Bronchial epithelial cell (primary cell): ENCODE measurements at regions not wholly inside any gene's neighbourhood (a gene's known extent, or its start where the extent isn't known, plus 50 kb on each side); places are given as distances from the start of the nearest gene placed in this dataset.

ENCODE experiments used
- DNase-seq: peaks from one replicate; pipeline ENCODE4 v3.0.0-alpha.2; 2010; ENCODE audit warnings: low read depth
- FAIRE-seq: peaks from 2 replicates; lab custom pipeline; 2011; peaks lifted over from hg19 to GRCh38; lab: Jason Lieb, UNC
- H3K27me3 ChIP-seq: 2 replicates; pipeline ENCODE4 v1.5.1; 2011; ENCODE audit warnings: low read length; ENCODE audit not compliant: control insufficient read depth, insufficient read depth
- H3K36me3 ChIP-seq: 2 replicates; pipeline ENCODE4 v1.5.1; 2011; ENCODE audit warnings: low read length; ENCODE audit not compliant: control insufficient read depth, insufficient read depth
- H3K4me3 ChIP-seq: 2 replicates; pipeline ENCODE4 v1.5.1; 2011; ENCODE audit warnings: mild to moderate bottlenecking, low read depth, low read length, control low read depth
- CTCF ChIP-seq: IDR thresholded peaks from 2 replicates; pipeline ENCODE4 v1.5.1; 2011; ENCODE audit warnings: mild to moderate bottlenecking, moderate library complexity, low read length, control low read depth, inconsistent platforms; ENCODE audit not compliant: insufficient read depth, severe bottlenecking

GRCh38 chr12:67456431-67456901 is 187.3 kb downstream of the CAND1 start:
- FAIRE-seq: no peak
- Histone ChIP-seq H3K27me3 (no peaks in the 10 kb centered on the region), H3K4me3 (no peak overlapping the region), H3K36me3 (no peaks in the 10 kb centered on the region)
- peak; percentile 68 for DNase-seq
- TF ChIP-seq CTCF: no peak

GRCh38 chr12:67457136-67457535 is 188.0 kb downstream of the CAND1 start:
- Histone ChIP-seq H3K36me3 (no peaks in the 10 kb centered on the region), H3K4me3 (no peak overlapping the region), H3K27me3 (no peaks in the 10 kb centered on the region)
- DNase-seq (no peak), FAIRE-seq (no peak)
- no peak for TF ChIP-seq CTCF

GRCh38 chr12:67457778-67458665 is 188.9 kb downstream of the CAND1 start:
- no peak for TF ChIP-seq CTCF
- FAIRE-seq (no peak), DNase-seq (peak; percentile 59)
- Histone ChIP-seq H3K27me3 (no peaks in the 10 kb centered on the region), H3K36me3 (no peaks in the 10 kb centered on the region), H3K4me3 (no peak overlapping the region)

- H3K36me3 ChIP-seq: no peaks in the 10 kb centered on the region
- no peak for TF ChIP-seq CTCF
- FAIRE-seq: no peak
- no peaks in the 10 kb centered on the region for H3K27me3 ChIP-seq
- no peak overlapping the region for H3K4me3 ChIP-seq
- DNase-seq: no peak
These were observed 189.4 kb upstream of the DYRK2 start for GRCh38 chr12:67459173-67459572.

- DNase-seq (no peak), FAIRE-seq (peak; percentile 18)
- Histone ChIP-seq H3K36me3 (no peaks in the 10 kb centered on the region), H3K4me3 (no peak overlapping the region), H3K27me3 (no peaks in the 10 kb centered on the region)
- no peak for TF ChIP-seq CTCF
These were observed 189.0 kb upstream of the DYRK2 start for GRCh38 chr12:67459578-67459977.
